ENCODE measurements at regions not wholly inside any gene's neighbourhood (a gene's known extent, or its start where the extent isn't known, plus 50 kb on each side); places are given as distances from the start of the nearest gene placed in this dataset.
A peak's percentile ranks its signal among the peaks of the same experiment; 100 is the strongest.

GRCh38 chr11:70538641-70539359, 140.5 kb downstream of the CTTN start (continued):
- TF ChIP-seq TFAP4 (IDR thresholded peaks at IDR 0.05; ENCODE audit: borderline replicate concordance, low read depth), result no peak
- TF ChIP-seq MTF2 (CRISPR knock-in tag; IDR thresholded peaks at IDR 0.05; ENCODE audit: borderline replicate concordance), result no peak
- TF ChIP-seq, protein P1, sequence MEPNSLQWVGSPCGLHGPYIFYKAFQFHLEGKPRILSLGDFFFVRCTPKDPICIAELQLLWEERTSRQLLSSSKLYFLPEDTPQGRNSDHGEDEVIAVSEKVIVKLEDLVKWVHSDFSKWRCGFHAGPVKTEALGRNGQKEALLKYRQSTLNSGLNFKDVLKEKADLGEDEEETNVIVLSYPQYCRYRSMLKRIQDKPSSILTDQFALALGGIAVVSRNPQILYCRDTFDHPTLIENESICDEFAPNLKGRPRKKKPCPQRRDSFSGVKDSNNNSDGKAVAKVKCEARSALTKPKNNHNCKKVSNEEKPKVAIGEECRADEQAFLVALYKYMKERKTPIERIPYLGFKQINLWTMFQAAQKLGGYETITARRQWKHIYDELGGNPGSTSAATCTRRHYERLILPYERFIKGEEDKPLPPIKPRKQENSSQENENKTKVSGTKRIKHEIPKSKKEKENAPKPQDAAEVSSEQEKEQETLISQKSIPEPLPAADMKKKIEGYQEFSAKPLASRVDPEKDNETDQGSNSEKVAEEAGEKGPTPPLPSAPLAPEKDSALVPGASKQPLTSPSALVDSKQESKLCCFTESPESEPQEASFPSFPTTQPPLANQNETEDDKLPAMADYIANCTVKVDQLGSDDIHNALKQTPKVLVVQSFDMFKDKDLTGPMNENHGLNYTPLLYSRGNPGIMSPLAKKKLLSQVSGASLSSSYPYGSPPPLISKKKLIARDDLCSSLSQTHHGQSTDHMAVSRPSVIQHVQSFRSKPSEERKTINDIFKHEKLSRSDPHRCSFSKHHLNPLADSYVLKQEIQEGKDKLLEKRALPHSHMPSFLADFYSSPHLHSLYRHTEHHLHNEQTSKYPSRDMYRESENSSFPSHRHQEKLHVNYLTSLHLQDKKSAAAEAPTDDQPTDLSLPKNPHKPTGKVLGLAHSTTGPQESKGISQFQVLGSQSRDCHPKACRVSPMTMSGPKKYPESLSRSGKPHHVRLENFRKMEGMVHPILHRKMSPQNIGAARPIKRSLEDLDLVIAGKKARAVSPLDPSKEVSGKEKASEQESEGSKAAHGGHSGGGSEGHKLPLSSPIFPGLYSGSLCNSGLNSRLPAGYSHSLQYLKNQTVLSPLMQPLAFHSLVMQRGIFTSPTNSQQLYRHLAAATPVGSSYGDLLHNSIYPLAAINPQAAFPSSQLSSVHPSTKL (CRISPR knock-in tag; IDR thresholded peaks at IDR 0.05), result no peak
- TF ChIP-seq RARA (CRISPR knock-in tag; IDR thresholded peaks at IDR 0.05), result no peak
- TF ChIP-seq DNMT3B (CRISPR knock-in tag; conservative IDR thresholded peaks at IDR 0.05), result no peak

- 98% methylated on average over 20 of the region's 26 CpGs for WGBS (ENCODE audit: low lambda C conversion rate)
- Histone ChIP-seq H3K4me1 (ENCODE audit: insufficient read depth, low read length) (no peaks in the 10 kb centered on the region), H3K9ac (ENCODE audit: insufficient read depth, low read depth, low read length) (no peak overlapping the region), H3K27ac (ENCODE audit: extremely low read length, insufficient read depth, low read length) (no peak overlapping the region), H3K9me3 (ENCODE audit: low read length) (no peaks in the 10 kb centered on the region), H3K36me3 (replicated peaks in 1 of 2; ENCODE audit: control insufficient read depth in 1 of 2, insufficient read depth in 2 of 2, low read length in 2 of 2) (no peaks in the 10 kb centered on the region), H3K4me3 (replicated peaks in 1 of 3; ENCODE audit: insufficient read depth in 1 of 3, low read depth in 2 of 3, low read length in 3 of 3) (no peak overlapping the region), H3K27me3 (ENCODE audit: control insufficient read depth in 1 of 2, insufficient read depth in 2 of 2, low read length in 2 of 2) (no peaks in the 10 kb centered on the region), H2AFZ (ENCODE audit: low read length) (no peak overlapping the region), H3K4me2 (ENCODE audit: low read depth, low read length) (no peak overlapping the region), H3K79me2 (ENCODE audit: insufficient read depth, low read length) (no peaks in the 10 kb centered on the region), H4K20me1 (ENCODE audit: insufficient read depth, low read length) (0 out of 2 replicates have a peak, but pooled peaks cover 12% of the 10 kb centered on the region)
- no peak for DNase-seq (ENCODE audit: low spot score)
- FAIRE-seq, result no peak
- no TSS peak for BruUV-seq (replicated peaks)
- in situ Hi-C loops (cut with HindIII; ENCODE audit: extremely low pct_ligation_motif_present, low pct_unique_long_range_greater_than_20kb), result no loop called here
- no peak for ATAC-seq
- ChIA-PET CTCF (ENCODE audit: low intra/inter-chr PET ratio, low total read pairs) (no interaction called here), POLR2A (no interaction called here)
- intact Hi-C loops (cut with micrococcal nuclease; ENCODE audit: unreplicated experiment), result no loop called here
- peak; percentile 4 for TF ChIP-seq AGO2 (optimal IDR thresholded peaks at IDR 0.05; ENCODE audit: low read depth, low read length)
- TF ChIP-seq CTCF (CRISPR knock-in tag; IDR thresholded peaks at IDR 0.05), result no peak
Measured at GRCh38 chr11:70539360-70540095, 141.2 kb downstream of the CTTN start.
